ENCODE measurements at regions not wholly inside any gene's neighbourhood (a gene's known extent, or its start where the extent isn't known, plus 50 kb on each side); places are given as distances from the start of the nearest gene placed in this dataset.

GRCh38 chr7:27374958-27375841 lies 132.6 kb downstream of the EVX1 start:
- TF ChIP-seq CTCF (IDR thresholded peaks at IDR 0.05; ENCODE audit: low read length) = no peak
- no peak for TF ChIP-seq EZH2 (optimal IDR thresholded peaks at IDR 0.05; ENCODE audit: low read depth, low read length)

Measured in MM.1S (cell line).